ENCODE measurements at regions not wholly inside any gene's neighbourhood (a gene's known extent, or its start where the extent isn't known, plus 50 kb on each side); places are given as distances from the start of the nearest gene placed in this dataset.

DNA sequence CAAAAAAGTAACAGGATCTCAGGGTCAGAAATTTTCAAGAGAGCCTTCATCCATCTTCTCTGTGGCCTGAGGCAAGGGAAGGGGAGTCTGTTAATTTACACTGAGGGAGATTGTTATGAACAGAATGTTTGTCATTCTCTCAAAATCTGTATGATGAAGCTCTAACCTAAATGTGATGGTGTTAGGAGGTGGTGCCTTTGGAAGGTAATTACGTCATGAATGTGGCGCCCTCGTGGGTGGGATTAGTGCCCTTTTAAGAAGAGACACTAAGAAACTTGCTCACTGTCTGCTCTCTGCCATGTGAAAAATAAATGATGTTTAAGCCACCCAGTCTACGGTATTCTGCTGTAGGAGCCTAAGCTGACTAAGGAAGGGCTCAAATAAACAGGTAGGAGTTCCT is 521.6 kb downstream of the SNAPC1 start:
- DNase-seq (ENCODE audit: missing footprints) (peak; percentile 48), ATAC-seq (no peak)
- intact Hi-C loops (cut with DNase I) = no loop called here

- DNase-seq (ENCODE audit: missing footprints) = no peak
- intact Hi-C loops (cut with DNase I) = no loop called here
- ATAC-seq = no peak
These were observed 527.3 kb downstream of the SNAPC1 start for GRCh38 chr14:62289471-62289870.

- intact Hi-C loops (cut with DNase I) = no loop called here
- DNase-seq (ENCODE audit: missing footprints) (no peak), ATAC-seq (no peak)
These were observed 538.9 kb downstream of the SNAPC1 start for GRCh38 chr14:62301080-62301479.

- no peak for ATAC-seq
- DNase-seq (ENCODE audit: missing footprints) = no peak
- intact Hi-C loops (cut with DNase I) = no loop called here
These were observed 539.7 kb downstream of the SNAPC1 start for GRCh38 chr14:62301911-62302310.

- ATAC-seq (no peak), DNase-seq (ENCODE audit: missing footprints) (no peak)
- intact Hi-C loops (cut with DNase I) = no loop called here
These were observed 541.2 kb downstream of the SNAPC1 start for GRCh38 chr14:62303437-62303836.

DNA sequence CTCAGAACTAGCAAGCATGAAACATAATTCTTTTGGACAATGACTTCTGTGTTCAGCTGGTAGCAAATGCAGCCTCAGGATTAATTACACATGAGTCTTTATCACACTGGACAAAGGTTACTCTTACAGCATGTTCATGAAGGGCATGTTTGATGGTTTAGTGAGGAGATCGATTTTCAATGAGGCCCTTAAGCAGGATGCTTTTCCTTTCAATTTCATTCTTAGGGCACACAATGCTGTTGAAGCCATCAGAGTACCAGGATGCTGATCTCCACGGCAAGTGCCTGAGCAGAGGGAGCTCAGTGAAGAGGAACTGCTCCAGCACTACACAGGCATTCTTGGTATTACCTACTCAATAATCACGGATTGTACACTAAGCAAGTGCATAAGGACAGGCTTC is 542.0 kb downstream of the SNAPC1 start:
- intact Hi-C loops (cut with DNase I) = no loop called here
- DNase-seq (ENCODE audit: missing footprints) (no peak), ATAC-seq (no peak)

DNA sequence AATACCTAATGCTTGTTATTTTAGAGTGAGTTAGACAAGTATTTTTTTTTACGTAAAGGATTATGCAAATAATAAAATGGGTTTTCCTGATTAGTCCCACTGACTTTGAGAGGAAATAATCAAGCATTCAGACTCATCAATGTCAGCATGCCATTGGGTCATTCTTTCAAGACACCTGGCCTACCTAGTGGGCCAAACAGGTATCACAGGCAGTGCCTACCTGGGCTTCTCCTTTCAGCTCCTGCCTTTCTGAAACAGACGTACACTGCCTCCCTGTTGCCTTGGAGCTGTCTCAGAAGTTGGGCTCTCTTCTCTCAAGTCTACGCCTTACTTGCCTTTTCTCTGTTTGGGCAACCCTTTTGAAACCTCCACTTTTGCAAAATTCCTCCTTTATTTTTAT is 545.6 kb downstream of the SNAPC1 start:
- no peak for ATAC-seq
- intact Hi-C loops (cut with DNase I) = no loop called here
- DNase-seq (ENCODE audit: missing footprints) = no peak

DNA sequence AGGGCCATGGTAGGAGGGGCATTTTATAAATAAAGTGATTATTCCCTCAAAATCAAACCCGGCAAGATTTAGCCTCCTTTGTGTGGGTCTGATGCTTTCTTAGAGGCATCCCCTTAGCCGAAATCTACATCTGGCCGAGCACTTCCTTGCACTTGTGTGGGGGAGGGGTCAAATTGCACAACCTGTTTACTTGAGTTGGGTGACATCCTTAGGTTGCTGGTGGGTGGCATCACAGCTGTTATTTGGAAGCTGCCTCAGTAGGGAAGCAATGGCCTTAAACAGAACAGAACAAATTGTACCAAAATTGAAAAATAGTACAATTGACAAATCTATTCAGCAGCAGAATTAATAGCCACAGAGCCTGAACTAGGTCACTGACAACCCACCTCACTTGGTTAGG is 546.1 kb downstream of the SNAPC1 start:
- intact Hi-C loops (cut with DNase I) = no loop called here
- DNase-seq (ENCODE audit: missing footprints) (no peak), ATAC-seq (no peak)

- ATAC-seq (no peak), DNase-seq (ENCODE audit: missing footprints) (no peak)
- intact Hi-C loops (cut with DNase I) = no loop called here
These were observed 546.7 kb downstream of the SNAPC1 start for GRCh38 chr14:62308891-62309290.

DNA sequence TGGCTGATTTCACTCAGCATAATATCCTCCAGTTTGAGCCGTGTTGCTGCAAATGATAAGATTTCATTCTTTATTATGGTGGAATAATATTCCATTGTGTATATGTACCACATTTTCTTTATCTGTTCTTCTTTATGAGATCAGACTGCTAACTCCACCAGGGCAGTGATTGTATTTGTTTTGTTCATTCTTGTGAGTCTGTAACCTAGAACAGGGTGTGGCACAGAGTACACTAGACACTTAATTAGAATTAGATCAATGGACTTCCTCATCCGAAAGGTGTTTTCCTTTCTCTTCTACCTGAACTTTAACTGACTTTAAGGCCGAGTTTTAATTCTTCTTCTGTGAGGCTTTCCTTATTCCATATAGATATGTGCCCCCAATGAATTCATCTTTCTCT is 551.0 kb downstream of the SNAPC1 start:
- ATAC-seq (no peak), DNase-seq (ENCODE audit: missing footprints) (no peak)
- intact Hi-C loops (cut with DNase I) = no loop called here

DNA sequence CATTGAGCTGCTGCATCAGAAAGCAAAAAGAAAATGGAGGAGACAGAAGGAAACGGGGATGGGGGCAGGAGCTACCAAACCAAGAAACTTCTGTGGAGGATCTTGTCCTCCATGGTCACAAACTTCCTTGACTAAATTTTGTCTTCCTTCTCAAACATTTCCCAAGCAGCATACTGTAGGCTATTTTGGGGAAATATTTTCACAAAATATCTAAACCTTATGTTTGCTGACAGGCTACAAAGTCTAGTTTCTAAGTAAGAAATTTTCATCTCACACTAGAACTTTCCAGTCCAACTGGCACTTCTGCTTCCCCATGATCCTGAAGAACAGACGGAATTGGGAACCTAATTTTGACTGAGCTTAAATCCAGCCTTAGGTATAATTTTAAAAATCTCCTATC is 552.0 kb downstream of the SNAPC1 start:
- DNase-seq (ENCODE audit: missing footprints) = no peak
- intact Hi-C loops (cut with DNase I) = no loop called here
- no peak for ATAC-seq

- ATAC-seq = no peak
- DNase-seq (ENCODE audit: missing footprints) = no peak
- intact Hi-C loops (cut with DNase I) = no loop called here
These were observed 552.7 kb downstream of the SNAPC1 start for GRCh38 chr14:62314871-62315270.

GRCh38 chr14:62315631-62316030 is 553.4 kb downstream of the SNAPC1 start:
- intact Hi-C loops (cut with DNase I) = no loop called here
- DNase-seq (ENCODE audit: missing footprints) = no peak
- ATAC-seq = no peak

DNA sequence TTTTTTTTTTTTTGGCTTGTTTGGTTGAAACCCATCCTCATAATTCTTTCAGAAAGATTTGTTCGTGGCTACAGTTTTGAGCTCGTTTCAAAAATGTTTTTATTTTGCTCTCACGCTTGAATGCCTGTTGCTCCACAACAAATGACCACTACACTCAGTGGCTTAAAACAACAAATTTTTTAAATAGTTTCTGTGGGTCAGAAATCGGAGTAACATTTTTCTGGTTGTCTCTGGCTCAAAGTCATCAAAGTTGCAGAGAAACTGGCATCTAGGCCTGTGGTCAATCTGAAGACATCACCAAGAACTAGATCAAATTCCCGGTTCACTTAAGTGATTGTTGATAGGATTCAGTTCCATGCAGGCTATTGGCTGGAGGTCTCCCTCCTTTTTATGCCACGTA is 560.0 kb downstream of the SNAPC1 start:
- DNase-seq (ENCODE audit: missing footprints) (no peak), ATAC-seq (no peak)
- intact Hi-C loops (cut with DNase I) = no loop called here

DNA sequence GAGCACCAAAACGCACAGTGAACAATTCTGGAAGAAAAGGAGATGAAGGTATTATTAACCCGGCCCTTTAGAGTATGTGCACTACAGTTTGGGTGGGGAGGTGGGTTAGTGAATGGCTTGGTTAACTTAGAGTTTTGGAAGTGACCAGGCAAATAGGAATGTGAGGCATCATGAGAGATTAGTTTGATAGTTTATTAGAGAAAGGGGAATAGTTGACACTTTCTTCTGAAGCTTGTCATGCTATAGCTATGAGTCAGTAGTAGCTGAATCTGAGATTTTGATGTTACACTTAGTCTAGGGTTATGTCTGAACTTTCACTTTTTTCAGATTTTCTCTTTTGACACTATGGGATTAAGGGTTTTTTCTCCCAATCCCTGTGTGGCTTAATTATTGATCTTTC is 567.2 kb downstream of the SNAPC1 start:
- no peak for ATAC-seq
- no peak for DNase-seq (ENCODE audit: missing footprints)
- intact Hi-C loops (cut with DNase I) = no loop called here

DNA sequence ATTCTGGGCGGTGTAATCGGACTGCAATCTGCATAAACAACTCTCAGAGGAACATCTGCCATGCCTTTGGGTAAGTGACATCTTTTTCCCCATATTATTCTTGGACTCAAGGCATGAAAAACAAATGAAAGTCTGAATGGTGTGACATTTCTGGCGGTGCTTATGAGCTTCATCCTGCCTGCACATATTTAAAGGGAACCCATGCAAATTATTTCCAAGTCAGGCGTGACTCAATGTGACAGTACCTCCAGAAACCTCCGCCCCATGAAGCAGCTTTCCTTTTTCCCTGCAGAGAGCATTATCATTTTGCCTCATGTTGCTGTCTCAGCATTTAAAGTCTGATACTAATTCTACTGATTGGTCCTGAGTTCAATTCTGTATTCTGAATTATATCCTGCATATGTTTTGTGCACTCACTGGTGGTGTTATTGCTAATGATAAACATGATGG is 585.4 kb downstream of the SNAPC1 start:
- DNase-seq (ENCODE audit: missing footprints) (no peak), ATAC-seq (no peak)
- intact Hi-C loops (cut with DNase I) = no loop called here

- intact Hi-C loops (cut with DNase I) = no loop called here
- DNase-seq (ENCODE audit: missing footprints) = no peak
- no peak for ATAC-seq
These were observed 595.1 kb downstream of the SNAPC1 start for GRCh38 chr14:62357362-62357761.

DNA sequence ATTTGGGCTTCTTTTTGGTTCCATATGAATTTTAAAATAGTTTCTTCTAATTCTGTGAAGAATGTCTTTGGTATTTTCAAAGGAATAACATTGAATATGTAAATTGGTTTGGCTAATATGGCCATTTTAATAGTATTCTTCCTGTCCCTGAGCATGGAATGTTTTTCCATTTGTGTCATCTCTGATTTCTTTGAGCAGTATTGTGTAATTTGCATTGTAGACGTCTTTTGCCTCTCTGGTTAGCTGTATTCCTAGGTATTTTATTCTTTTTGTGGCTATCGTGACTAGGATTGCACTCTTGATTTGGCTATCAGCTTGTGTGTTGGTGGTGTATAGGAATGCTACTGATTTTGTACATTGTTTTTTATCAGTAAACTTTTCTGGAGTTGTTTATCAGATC is 601.9 kb downstream of the SNAPC1 start:
- DNase-seq (ENCODE audit: missing footprints) (no peak), ATAC-seq (no peak)
- intact Hi-C loops (cut with DNase I) = no loop called here

DNA sequence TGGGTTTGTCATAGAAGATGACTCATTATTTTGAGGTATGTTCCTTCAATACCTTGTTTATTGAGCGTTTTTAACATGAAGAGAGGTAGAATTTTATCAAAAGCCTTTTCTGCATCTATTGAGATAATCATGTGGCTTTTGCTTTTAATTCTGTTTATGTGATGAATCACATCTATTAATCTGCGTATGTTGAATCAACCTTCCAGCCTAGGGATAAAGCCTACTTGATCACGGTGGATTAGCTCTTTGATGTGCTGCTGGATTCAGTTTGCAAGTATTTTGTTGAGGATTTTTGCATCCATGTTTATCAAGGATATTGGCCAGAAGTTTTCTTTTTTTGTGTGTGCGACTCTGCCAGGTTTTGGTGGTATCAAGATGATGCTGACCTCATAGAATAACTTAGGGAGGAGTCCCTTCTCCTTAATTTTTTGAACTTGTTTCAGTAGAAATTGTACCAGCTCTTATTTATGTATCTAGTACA is 602.6 kb downstream of the SNAPC1 start:
- no peak for ATAC-seq
- DNase-seq (ENCODE audit: missing footprints) = no peak
- intact Hi-C loops (cut with DNase I) = no loop called here

DNA sequence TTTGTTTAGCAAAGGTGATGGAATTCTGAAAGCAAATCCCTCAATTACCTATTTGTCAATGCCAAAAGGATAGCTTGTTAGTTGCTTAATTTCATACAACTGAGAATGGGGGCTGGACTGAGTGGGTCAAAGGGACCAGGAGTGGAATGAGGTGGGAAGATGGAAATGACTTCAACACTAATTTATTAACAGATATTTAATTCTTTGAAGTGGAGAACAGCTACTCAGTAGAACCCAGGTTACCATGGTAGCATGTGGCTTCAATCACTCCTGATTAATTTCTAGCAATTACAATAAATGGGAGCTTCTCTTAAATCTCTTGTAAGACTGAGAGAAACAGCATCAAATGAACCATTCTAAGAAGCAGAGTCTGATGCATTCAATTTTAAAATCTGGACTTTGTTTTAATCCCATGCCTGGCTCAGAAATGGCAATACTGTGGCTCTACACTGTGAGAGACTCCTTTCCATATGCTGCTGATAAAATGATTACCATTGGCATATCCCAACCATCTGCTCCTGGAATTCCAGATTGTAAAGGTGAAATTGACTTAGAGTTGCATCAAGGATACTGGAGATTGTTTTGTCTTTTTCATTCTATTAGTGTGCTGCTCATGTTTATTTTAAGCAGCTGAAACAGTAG is 607.8 kb downstream of the SNAPC1 start:
- ATAC-seq (no peak), DNase-seq (ENCODE audit: missing footprints) (no peak)
- intact Hi-C loops (cut with DNase I) = no loop called here

GRCh38 chr14:62373944-62374343 is 611.7 kb downstream of the SNAPC1 start:
- no peak for ATAC-seq
- intact Hi-C loops (cut with DNase I) = no loop called here

More at GRCh38 chr14:62373944-62374343, 611.7 kb downstream of the SNAPC1 start:
- DNase-seq (ENCODE audit: missing footprints) = no peak

All from Right ventricle myocardium inferior (tissue), 1 donor.